HEK293T (cell line): ENCODE measurements at regions not wholly inside any gene's neighbourhood (a gene's known extent, or its start where the extent isn't known, plus 50 kb on each side); places are given as distances from the start of the nearest gene placed in this dataset.

ENCODE experiments used
- BHLHE40 ChIP-seq: fragments of 450-650 bp; IDR thresholded peaks from 2 replicates; pipeline ENCODE4 v1.6.1; 2016; ENCODE audit warnings: mild to moderate bottlenecking, moderate library complexity, borderline replicate concordance
- CTBP1 ChIP-seq: fragments of 450-650 bp; IDR thresholded peaks from 2 replicates; pipeline ENCODE4 v1.6.1; 2016; ENCODE audit warnings: borderline replicate concordance
- ELF4 ChIP-seq: fragments of 450-650 bp; IDR thresholded peaks from 2 replicates; pipeline ENCODE4 v1.6.1; 2017; ENCODE audit warnings: antibody characterized with exemption
- L3MBTL2 ChIP-seq: fragments of 450-650 bp; conservative IDR thresholded peaks from 2 replicates; pipeline ENCODE4 v1.6.1; 2016; ENCODE audit warnings: mild to moderate bottlenecking
- TF ChIP-seq, protein P1 (sequence below): fragments of 450-650 bp; IDR thresholded peaks from 2 replicates; pipeline ENCODE4 v1.6.1; 2016

- no peak for TF ChIP-seq BHLHE40
- TF ChIP-seq, protein P1, sequence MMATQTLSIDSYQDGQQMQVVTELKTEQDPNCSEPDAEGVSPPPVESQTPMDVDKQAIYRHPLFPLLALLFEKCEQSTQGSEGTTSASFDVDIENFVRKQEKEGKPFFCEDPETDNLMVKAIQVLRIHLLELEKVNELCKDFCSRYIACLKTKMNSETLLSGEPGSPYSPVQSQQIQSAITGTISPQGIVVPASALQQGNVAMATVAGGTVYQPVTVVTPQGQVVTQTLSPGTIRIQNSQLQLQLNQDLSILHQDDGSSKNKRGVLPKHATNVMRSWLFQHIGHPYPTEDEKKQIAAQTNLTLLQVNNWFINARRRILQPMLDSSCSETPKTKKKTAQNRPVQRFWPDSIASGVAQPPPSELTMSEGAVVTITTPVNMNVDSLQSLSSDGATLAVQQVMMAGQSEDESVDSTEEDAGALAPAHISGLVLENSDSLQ: no peak
- TF ChIP-seq L3MBTL2: no peak
- no peak for TF ChIP-seq ELF4
- TF ChIP-seq CTBP1: no peak
Observed at GRCh38 chr4:188665491-188666457, 526.5 kb downstream of the TRIML1 start.
